PC-9 (cell line): ENCODE measurements at regions not wholly inside any gene's neighbourhood (a gene's known extent, or its start where the extent isn't known, plus 50 kb on each side); places are given as distances from the start of the nearest gene placed in this dataset.

Source experiments
- EZH2 ChIP-seq: fragments of 200-600 bp; sonication (generic); IDR thresholded peaks from 2 replicates; pipeline ENCODE4 v1.8.0; 2017; ENCODE audit warnings: antibody characterized with exemption, low read depth
- TF ChIP-seq, protein P1 (sequence below): fragments of 200-600 bp; sonication (generic); conservative IDR thresholded peaks from 2 replicates; pipeline ENCODE4 v1.6.1; 2017; ENCODE audit warnings: mixed run types, antibody characterized with exemption, mild to moderate bottlenecking, moderate library complexity

DNA sequence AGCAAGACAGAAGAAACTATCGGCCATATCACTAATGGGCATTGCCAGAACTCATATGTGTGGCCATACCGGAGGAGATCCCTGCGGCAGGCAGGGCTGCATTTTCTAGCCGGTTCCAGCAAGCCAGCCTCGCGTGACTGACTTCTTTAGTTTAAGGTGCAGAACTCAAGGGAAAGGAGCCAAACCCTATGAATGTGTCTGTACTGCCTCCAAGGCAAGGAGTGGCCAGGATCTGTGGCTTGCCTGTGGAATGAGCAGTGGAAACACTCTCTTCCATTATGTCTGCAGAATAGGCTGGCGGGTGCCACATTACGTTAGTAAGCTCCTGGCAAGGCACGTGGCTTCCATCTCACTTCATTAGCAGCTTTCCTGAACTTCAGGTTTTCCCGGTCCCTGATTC lies 137.6 kb downstream of the ATL2 start:
- TF ChIP-seq, protein P1, sequence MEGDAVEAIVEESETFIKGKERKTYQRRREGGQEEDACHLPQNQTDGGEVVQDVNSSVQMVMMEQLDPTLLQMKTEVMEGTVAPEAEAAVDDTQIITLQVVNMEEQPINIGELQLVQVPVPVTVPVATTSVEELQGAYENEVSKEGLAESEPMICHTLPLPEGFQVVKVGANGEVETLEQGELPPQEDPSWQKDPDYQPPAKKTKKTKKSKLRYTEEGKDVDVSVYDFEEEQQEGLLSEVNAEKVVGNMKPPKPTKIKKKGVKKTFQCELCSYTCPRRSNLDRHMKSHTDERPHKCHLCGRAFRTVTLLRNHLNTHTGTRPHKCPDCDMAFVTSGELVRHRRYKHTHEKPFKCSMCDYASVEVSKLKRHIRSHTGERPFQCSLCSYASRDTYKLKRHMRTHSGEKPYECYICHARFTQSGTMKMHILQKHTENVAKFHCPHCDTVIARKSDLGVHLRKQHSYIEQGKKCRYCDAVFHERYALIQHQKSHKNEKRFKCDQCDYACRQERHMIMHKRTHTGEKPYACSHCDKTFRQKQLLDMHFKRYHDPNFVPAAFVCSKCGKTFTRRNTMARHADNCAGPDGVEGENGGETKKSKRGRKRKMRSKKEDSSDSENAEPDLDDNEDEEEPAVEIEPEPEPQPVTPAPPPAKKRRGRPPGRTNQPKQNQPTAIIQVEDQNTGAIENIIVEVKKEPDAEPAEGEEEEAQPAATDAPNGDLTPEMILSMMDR, result no peak
- TF ChIP-seq EZH2, result no peak
